SK-N-SH (cell line): ENCODE measurements at regions not wholly inside any gene's neighbourhood (a gene's known extent, or its start where the extent isn't known, plus 50 kb on each side); places are given as distances from the start of the nearest gene placed in this dataset.

Experiments
- CTCF ChIA-PET: fragments of 300-600, 350-600 bp; formaldehyde crosslinking; extraction: SDS; loops from one replicate; lab custom pipeline; 2021; lab: Yijun Ruan, JAX
- POLR2A ChIA-PET: fragments of 350-600 bp; sonication (Branson Sonifier 250); formaldehyde crosslinking; extraction: SDS; loops from one replicate; lab custom pipeline; 2020; ENCODE audit warnings: antibody characterized with exemption, inconsistent platforms; lab: Yijun Ruan, JAX
- DNase-seq: peaks from one replicate; pipeline ENCODE4 v3.0.0; 2012
- H2AFZ ChIP-seq: fragments of 200-600 bp; sonication (generic); 2 replicates; pipeline ENCODE4 v1.8.1; 2016; ENCODE audit warnings: antibody characterized with exemption, mild to moderate bottlenecking, low read depth
- H3F3A ChIP-seq: fragments of 200-600 bp; sonication (generic); replicated peaks from 2 replicates; pipeline ENCODE3; 2016; ENCODE audit warnings: antibody characterized with exemption, mild to moderate bottlenecking; ENCODE audit not compliant: insufficient read depth
- H3K27ac ChIP-seq, 2 experiments: fragments of 200-500 bp in 1 of 2; fragments of 200-600 bp in 1 of 2; sonication (Bioruptor generic) in 1 of 2; sonication (generic), shearing (Covaris generic) in 1 of 2; 2 replicates each; pipeline versions ENCODE4 v1.5.1 to v1.6.1; 2014 to 2016; ENCODE audit warnings: low read depth in 2 of 2, inconsistent platforms in 1 of 2, low read length in 1 of 2, mild to moderate bottlenecking in 1 of 2, mixed read lengths in 1 of 2
- H3K27me3 ChIP-seq: fragments of 200-600 bp; sonication (generic), shearing (Covaris generic); 2 replicates; pipeline ENCODE4 v1.6.1; 2016; ENCODE audit warnings: mixed run types; ENCODE audit not compliant: insufficient read depth
- H3K36me3 ChIP-seq, 2 experiments: fragments of 200-500 bp in 1 of 2; fragments of 200-600 bp in 1 of 2; sonication (Bioruptor generic) in 1 of 2; sonication (generic) in 1 of 2; replicated peaks in 1 of 2; 2 replicates each; pipeline versions ENCODE3 to v1.5.1; 2014 to 2016; ENCODE audit warnings: low read length in 1 of 2, mild to moderate bottlenecking in 1 of 2; ENCODE audit not compliant: insufficient read depth in 2 of 2, control insufficient read depth in 1 of 2
- H3K4me1 ChIP-seq, 2 experiments: fragments of 200-500 bp in 1 of 2; fragments of 200-600 bp in 1 of 2; sonication (Bioruptor generic) in 1 of 2; sonication (generic), shearing (Covaris generic) in 1 of 2; 2 replicates each; pipeline versions ENCODE4 v1.5.1 to v1.6.1; 2014 to 2016; ENCODE audit warnings: low read depth in 1 of 2, low read length in 1 of 2, mixed run types in 1 of 2; ENCODE audit not compliant: insufficient read depth in 2 of 2, control insufficient read depth in 1 of 2
- H3K4me2 ChIP-seq: fragments of 200-600 bp; sonication (generic), shearing (Covaris generic); 2 replicates; pipeline ENCODE4 v1.6.1; 2017; ENCODE audit warnings: mixed run types
- H3K4me3 ChIP-seq, 2 experiments: fragments of 200-500 bp in 1 of 2; fragments of 200-600 bp in 1 of 2; sonication (Bioruptor generic) in 1 of 2; sonication (generic), shearing (Covaris generic) in 1 of 2; 2 replicates each; pipeline versions ENCODE4 v1.5.1 to v1.8.1; 2014 to 2016; ENCODE audit warnings: low read depth in 2 of 2, inconsistent platforms in 1 of 2, low read length in 1 of 2, mild to moderate bottlenecking in 1 of 2, mixed read lengths in 1 of 2, moderate library complexity in 1 of 2
- H3K79me2 ChIP-seq: fragments of 200-600 bp; sonication (generic); 2 replicates; pipeline ENCODE4 v1.8.1; 2017; ENCODE audit warnings: mild to moderate bottlenecking; ENCODE audit not compliant: insufficient read depth
- H3K9ac ChIP-seq: fragments of 200-600 bp; sonication (generic); 2 replicates; pipeline ENCODE4 v1.6.1; 2017; ENCODE audit warnings: mixed run types
- H3K9me2 ChIP-seq: fragments of 200-600 bp; sonication (generic); 2 replicates; pipeline ENCODE4 v1.6.1; 2017; ENCODE audit warnings: mixed run types
- H3K9me3 ChIP-seq: fragments of 200-600 bp; sonication (generic); 2 replicates; pipeline ENCODE4 v1.6.1; 2017; ENCODE audit warnings: mixed run types, mild to moderate bottlenecking, moderate library complexity
- H4K20me1 ChIP-seq: fragments of 200-600 bp; sonication (generic); 2 replicates; pipeline ENCODE4 v1.6.1; 2017; ENCODE audit warnings: mild to moderate bottlenecking, mixed run types; ENCODE audit not compliant: insufficient read depth
- CHD2 ChIP-seq: fragments of 150-350 bp; IDR thresholded peaks from 2 replicates; pipeline ENCODE4 v1.6.1; 2018; ENCODE audit warnings: low read length; ENCODE audit not compliant: partially characterized antibody
- EP300 ChIP-seq, 2 experiments: IDR thresholded peaks; 2 replicates each; pipeline versions ENCODE4 v1.4.0 to v1.6.1; 2012; ENCODE audit warnings: borderline replicate concordance in 1 of 2, low read depth in 1 of 2, low read length in 1 of 2
- EZH2phosphoT487 ChIP-seq: fragments of 200-600 bp; sonication (generic); IDR thresholded peaks from 2 replicates; pipeline ENCODE4 v1.6.1; 2017; ENCODE audit warnings: low read depth, mixed run types, mild to moderate bottlenecking, antibody characterized with exemption, moderate library complexity, borderline replicate concordance
- FOSL2 ChIP-seq: IDR thresholded peaks from 2 replicates; pipeline ENCODE4 v1.4.0; 2012; ENCODE audit warnings: low read depth, mild to moderate bottlenecking, moderate library complexity, borderline replicate concordance
- GATA2 ChIP-seq: sonication (generic); formaldehyde crosslinking; IDR thresholded peaks from 2 replicates; pipeline ENCODE4 v1.5.0; 2020; ENCODE audit warnings: mild to moderate bottlenecking, missing genetic modification reagents
- MEF2A ChIP-seq: IDR thresholded peaks from 2 replicates; pipeline ENCODE4 v1.4.0; 2012; ENCODE audit warnings: low read depth, borderline replicate concordance
- MXI1 ChIP-seq: IDR thresholded peaks from 2 replicates; pipeline ENCODE4 v1.6.1; 2012; ENCODE audit warnings: mild to moderate bottlenecking, low read depth, low read length, improper control_type of control experiment
- NRF1 ChIP-seq: IDR thresholded peaks from 2 replicates; pipeline ENCODE4 v1.6.1; 2012; ENCODE audit warnings: low read depth, mild to moderate bottlenecking, low read length
- POLR2AphosphoS5 ChIP-seq: IDR thresholded peaks from 2 replicates; pipeline ENCODE4 v1.6.1; 2012; ENCODE audit warnings: low read depth, low read length
- RAD21 ChIP-seq: IDR thresholded peaks from 2 replicates; pipeline ENCODE4 v1.6.1; 2012; ENCODE audit warnings: mild to moderate bottlenecking, low read length
- RCOR1 ChIP-seq: fragments of 150-350 bp; IDR thresholded peaks from 2 replicates; pipeline ENCODE4 v1.6.1; 2017; ENCODE audit warnings: antibody characterized with exemption, low read length
- RFX5 ChIP-seq: IDR thresholded peaks from 2 replicates; pipeline ENCODE4 v1.6.1; 2012; ENCODE audit warnings: mild to moderate bottlenecking, improper control_type of control experiment, low read length
- SMC3 ChIP-seq: IDR thresholded peaks from 2 replicates; pipeline ENCODE4 v1.6.1; 2012; ENCODE audit warnings: low read depth, low read length, improper control_type of control experiment
- TAF1 ChIP-seq: IDR thresholded peaks from 2 replicates; pipeline ENCODE4 v1.6.1; 2012; ENCODE audit warnings: low read depth, mild to moderate bottlenecking, low read length, moderate library complexity, borderline replicate concordance
- TCF12 ChIP-seq: IDR thresholded peaks from 2 replicates; pipeline ENCODE4 v1.4.0; 2012
- TEAD4 ChIP-seq: IDR thresholded peaks from 2 replicates; pipeline ENCODE4 v1.4.0; 2012; ENCODE audit warnings: mild to moderate bottlenecking, borderline replicate concordance; ENCODE audit not compliant: insufficient read depth
- YY1 ChIP-seq: IDR thresholded peaks from 2 replicates; pipeline ENCODE4 v1.4.0; 2012; ENCODE audit warnings: low read depth, mild to moderate bottlenecking
- WGBS: methylation state at CpG from one replicate; pipeline ENCODE4 v1.1.6; 2017; ENCODE audit warnings: low lambda C conversion rate; 5-methylcytosine and 5-hydroxymethylcytosine counted together
- TF ChIP-seq, protein P1 (sequence below): IDR thresholded peaks from 2 replicates; pipeline ENCODE4; 2012
- TF ChIP-seq, protein P2 (sequence below): fragments of 150-350 bp; IDR thresholded peaks from 2 replicates; pipeline ENCODE4 v1.6.1; 2017; ENCODE audit warnings: antibody characterized with exemption, low read length, low read depth, borderline replicate concordance
- TF ChIP-seq, protein P3 (sequence below): IDR thresholded peaks from 2 replicates; pipeline ENCODE4 v1.4.0; 2012; ENCODE audit warnings: low read depth, borderline replicate concordance
- TF ChIP-seq, protein P4 (sequence below): fragments of 200-600 bp; sonication (generic); IDR thresholded peaks from 2 replicates; pipeline ENCODE4 v1.6.1; 2017; ENCODE audit warnings: antibody characterized with exemption, mild to moderate bottlenecking, moderate library complexity

DNA sequence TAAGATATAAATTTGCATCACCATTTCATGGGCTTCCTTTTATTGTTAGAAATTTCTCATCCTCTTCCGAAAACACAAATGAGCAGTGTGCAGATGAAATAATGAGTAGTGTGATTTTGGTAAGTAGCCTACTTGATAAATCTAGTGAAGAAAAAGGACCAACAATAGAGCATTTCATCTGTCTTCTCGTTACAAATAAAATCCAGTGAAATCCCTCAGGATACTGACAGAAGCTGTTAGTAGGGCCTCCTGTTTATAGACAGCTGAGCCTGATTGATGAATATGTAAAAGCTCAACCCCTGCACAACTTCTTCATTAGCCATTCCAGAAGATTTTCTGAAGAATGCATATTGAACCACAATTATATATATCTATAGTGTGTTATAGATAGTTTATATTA lies 363.7 kb upstream of the EPHA6 start (continued):
- TF ChIP-seq, protein P1, sequence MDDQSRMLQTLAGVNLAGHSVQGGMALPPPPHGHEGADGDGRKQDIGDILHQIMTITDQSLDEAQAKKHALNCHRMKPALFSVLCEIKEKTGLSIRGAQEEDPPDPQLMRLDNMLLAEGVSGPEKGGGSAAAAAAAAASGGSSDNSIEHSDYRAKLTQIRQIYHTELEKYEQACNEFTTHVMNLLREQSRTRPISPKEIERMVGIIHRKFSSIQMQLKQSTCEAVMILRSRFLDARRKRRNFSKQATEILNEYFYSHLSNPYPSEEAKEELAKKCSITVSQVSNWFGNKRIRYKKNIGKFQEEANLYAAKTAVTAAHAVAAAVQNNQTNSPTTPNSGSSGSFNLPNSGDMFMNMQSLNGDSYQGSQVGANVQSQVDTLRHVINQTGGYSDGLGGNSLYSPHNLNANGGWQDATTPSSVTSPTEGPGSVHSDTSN = no peak
- no peak for TF ChIP-seq EP300 (IDR thresholded peaks at IDR 0.05; ENCODE audit: borderline replicate concordance in 1 of 2, low read depth in 1 of 2, low read length in 1 of 2)
- TF ChIP-seq RCOR1 = no peak
- TF ChIP-seq TAF1 = no peak
- TF ChIP-seq SMC3 = no peak
- TF ChIP-seq, protein P2, sequence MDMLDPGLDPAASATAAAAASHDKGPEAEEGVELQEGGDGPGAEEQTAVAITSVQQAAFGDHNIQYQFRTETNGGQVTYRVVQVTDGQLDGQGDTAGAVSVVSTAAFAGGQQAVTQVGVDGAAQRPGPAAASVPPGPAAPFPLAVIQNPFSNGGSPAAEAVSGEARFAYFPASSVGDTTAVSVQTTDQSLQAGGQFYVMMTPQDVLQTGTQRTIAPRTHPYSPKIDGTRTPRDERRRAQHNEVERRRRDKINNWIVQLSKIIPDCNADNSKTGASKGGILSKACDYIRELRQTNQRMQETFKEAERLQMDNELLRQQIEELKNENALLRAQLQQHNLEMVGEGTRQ = no peak
- no peak for TF ChIP-seq EZH2phosphoT487
- TF ChIP-seq CHD2 = no peak
- no peak for TF ChIP-seq YY1
- no peak for TF ChIP-seq POLR2AphosphoS5
- TF ChIP-seq, all 33 proteins: peak for 0

DNA sequence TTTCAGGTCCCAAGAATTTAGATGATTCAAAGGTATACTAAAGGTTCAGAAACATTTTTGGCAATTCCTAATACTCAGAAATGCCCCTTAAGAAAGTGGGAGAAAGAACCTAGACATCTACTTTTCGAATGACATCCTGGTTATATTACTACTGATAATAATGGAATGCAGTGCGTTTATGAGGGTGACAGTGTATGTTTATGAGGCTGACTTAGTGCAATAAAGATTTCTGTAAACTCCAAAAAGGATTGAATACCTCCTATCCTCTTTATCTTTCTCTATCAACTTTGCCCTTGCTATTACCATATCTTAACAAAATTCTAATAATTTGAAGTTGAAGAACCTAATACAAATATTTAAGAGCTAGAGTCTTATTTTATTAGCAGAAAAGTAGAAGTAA lies 348.9 kb upstream of the EPHA6 start:
- no peak for DNase-seq
- POLR2A ChIA-PET = no interaction called here
- WGBS = 0% methylated on average over 2 of the region's 2 CpGs
- Histone ChIP-seq H3K9me2 (no peaks in the 10 kb centered on the region; the same call in 1 of the 2 replicates), H4K20me1 (no peaks in the 10 kb centered on the region), H3K9me3 (no peaks in the 10 kb centered on the region; the same call in 1 of the 2 replicates), H3K27ac (no peak overlapping the region), H3K9ac (no peak overlapping the region), H3K27me3 (0 out of 2 replicates have a peak, but pooled peaks cover 8% of the 10 kb centered on the region), H3K4me1 (no peaks in the 10 kb centered on the region), H3K4me2 (no peak overlapping the region), H3F3A (no peaks in the 10 kb centered on the region), H3K36me3 (no peaks in the 10 kb centered on the region), H2AFZ (no peak overlapping the region), H3K79me2 (no peaks in the 10 kb centered on the region), H3K4me3 (no peak overlapping the region)
- CTCF ChIA-PET = no interaction called here
- TF ChIP-seq FOSL2 = no peak
- no peak for TF ChIP-seq TEAD4
- no peak for TF ChIP-seq RAD21
- TF ChIP-seq MEF2A = no peak
- TF ChIP-seq CHD2 = no peak
- TF ChIP-seq MXI1 = no peak
- TF ChIP-seq, protein P3, sequence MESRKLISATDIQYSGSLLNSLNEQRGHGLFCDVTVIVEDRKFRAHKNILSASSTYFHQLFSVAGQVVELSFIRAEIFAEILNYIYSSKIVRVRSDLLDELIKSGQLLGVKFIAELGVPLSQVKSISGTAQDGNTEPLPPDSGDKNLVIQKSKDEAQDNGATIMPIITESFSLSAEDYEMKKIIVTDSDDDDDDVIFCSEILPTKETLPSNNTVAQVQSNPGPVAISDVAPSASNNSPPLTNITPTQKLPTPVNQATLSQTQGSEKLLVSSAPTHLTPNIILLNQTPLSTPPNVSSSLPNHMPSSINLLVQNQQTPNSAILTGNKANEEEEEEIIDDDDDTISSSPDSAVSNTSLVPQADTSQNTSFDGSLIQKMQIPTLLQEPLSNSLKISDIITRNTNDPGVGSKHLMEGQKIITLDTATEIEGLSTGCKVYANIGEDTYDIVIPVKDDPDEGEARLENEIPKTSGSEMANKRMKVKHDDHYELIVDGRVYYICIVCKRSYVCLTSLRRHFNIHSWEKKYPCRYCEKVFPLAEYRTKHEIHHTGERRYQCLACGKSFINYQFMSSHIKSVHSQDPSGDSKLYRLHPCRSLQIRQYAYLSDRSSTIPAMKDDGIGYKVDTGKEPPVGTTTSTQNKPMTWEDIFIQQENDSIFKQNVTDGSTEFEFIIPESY = no peak
- no peak for TF ChIP-seq GATA2
- TF ChIP-seq, protein P2 = no peak
- TF ChIP-seq TAF1 = no peak
- TF ChIP-seq POLR2AphosphoS5 = no peak
- TF ChIP-seq EP300 (IDR thresholded peaks at IDR 0.05; ENCODE audit: borderline replicate concordance in 1 of 2, low read depth in 1 of 2, low read length in 1 of 2) = no peak
- no peak for TF ChIP-seq RCOR1
- no peak for TF ChIP-seq NRF1
- TF ChIP-seq YY1 = no peak
- no peak for TF ChIP-seq RFX5
- TF ChIP-seq, protein P4, sequence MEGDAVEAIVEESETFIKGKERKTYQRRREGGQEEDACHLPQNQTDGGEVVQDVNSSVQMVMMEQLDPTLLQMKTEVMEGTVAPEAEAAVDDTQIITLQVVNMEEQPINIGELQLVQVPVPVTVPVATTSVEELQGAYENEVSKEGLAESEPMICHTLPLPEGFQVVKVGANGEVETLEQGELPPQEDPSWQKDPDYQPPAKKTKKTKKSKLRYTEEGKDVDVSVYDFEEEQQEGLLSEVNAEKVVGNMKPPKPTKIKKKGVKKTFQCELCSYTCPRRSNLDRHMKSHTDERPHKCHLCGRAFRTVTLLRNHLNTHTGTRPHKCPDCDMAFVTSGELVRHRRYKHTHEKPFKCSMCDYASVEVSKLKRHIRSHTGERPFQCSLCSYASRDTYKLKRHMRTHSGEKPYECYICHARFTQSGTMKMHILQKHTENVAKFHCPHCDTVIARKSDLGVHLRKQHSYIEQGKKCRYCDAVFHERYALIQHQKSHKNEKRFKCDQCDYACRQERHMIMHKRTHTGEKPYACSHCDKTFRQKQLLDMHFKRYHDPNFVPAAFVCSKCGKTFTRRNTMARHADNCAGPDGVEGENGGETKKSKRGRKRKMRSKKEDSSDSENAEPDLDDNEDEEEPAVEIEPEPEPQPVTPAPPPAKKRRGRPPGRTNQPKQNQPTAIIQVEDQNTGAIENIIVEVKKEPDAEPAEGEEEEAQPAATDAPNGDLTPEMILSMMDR = no peak
- no peak for TF ChIP-seq SMC3
- no peak for TF ChIP-seq TCF12
